HUES6 (cell line): ENCODE measurements at regions not wholly inside any gene's neighbourhood (a gene's known extent, or its start where the extent isn't known, plus 50 kb on each side); places are given as distances from the start of the nearest gene placed in this dataset.

Source experiments
- H3K27ac ChIP-seq: 2 replicates; pipeline ENCODE4 v1.7.0; 2013; ENCODE audit warnings: low read depth, mild to moderate bottlenecking, low read length, inconsistent platforms
- H3K27me3 ChIP-seq: 2 replicates; pipeline ENCODE4 v1.6.1; 2013; ENCODE audit warnings: low read length; ENCODE audit not compliant: control insufficient read depth, insufficient read depth
- H3K36me3 ChIP-seq: 2 replicates; pipeline ENCODE4 v1.6.1; 2013; ENCODE audit warnings: low read length; ENCODE audit not compliant: control insufficient read depth, insufficient read depth
- H3K4me1 ChIP-seq: 2 replicates; pipeline ENCODE4 v1.6.1; 2013; ENCODE audit warnings: low read length; ENCODE audit not compliant: control insufficient read depth, insufficient read depth
- H3K4me3 ChIP-seq: 2 replicates; pipeline ENCODE4 v1.5.1; 2013; ENCODE audit warnings: low read depth, low read length
- H3K9ac ChIP-seq: one replicate; pipeline ENCODE4 v1.6.1; 2013; ENCODE audit warnings: mild to moderate bottlenecking, low read length
- H3K9me3 ChIP-seq: 2 replicates; pipeline ENCODE4 v1.6.1; 2013; ENCODE audit warnings: low read depth, low read length; ENCODE audit not compliant: control insufficient read depth, insufficient read depth

DNA sequence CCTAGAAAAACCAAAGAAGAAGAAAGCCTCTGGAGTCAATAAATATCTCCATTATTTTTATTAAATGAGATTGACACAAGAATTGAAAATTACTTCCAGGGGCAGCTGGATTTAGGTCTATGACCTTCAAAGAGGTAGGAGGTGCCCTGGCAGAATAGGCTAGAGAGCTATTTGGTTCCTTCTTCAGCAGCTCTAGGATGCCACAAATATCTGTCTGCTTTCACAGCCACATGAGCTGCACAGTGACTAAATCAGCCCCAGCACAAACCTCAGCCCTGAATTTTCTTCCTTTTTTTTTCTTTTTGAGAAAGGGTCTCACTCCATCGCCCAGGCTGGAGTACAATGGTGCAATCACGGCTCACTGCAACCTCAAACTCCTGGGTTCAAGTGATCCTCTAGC is 223.5 kb downstream of the ABHD5 start:
- peaks cover 7% of the 10 kb centered on the region for H3K4me1 ChIP-seq
- H3K9me3 ChIP-seq, result no peaks in the 10 kb centered on the region; the same call in 1 of the 2 replicates
- H3K27ac ChIP-seq, result no peak overlapping the region
- H3K36me3 ChIP-seq, result no peaks in the 10 kb centered on the region
- no peak overlapping the region for H3K4me3 ChIP-seq
- no peak overlapping the region for H3K9ac ChIP-seq
- H3K27me3 ChIP-seq, result no peaks in the 10 kb centered on the region

DNA sequence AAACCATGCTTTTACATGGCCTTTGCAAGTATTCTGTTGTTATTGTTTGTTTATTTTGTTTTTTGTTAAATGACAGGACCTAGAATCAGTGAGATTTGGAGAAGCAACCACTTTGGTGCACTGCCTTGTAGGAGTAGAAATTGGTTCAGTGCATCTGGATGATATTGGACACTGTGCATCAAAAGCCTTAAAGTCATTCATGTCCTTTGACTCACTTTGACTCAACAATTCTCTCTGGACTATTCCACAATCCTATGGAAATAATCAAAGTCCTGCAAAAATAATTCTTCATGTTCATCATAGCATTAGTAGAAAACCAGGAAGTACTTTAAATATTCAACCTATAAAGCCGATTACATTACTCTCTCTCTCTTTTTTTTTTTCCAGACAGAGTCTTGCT is 224.8 kb downstream of the ABHD5 start:
- Histone ChIP-seq H3K36me3 (no peaks in the 10 kb centered on the region), H3K27ac (no peak overlapping the region), H3K4me3 (no peak overlapping the region), H3K4me1 (peaks cover 11% of the 10 kb centered on the region), H3K9me3 (no peaks in the 10 kb centered on the region; the same call in 1 of the 2 replicates), H3K9ac (no peak overlapping the region), H3K27me3 (no peaks in the 10 kb centered on the region)

DNA sequence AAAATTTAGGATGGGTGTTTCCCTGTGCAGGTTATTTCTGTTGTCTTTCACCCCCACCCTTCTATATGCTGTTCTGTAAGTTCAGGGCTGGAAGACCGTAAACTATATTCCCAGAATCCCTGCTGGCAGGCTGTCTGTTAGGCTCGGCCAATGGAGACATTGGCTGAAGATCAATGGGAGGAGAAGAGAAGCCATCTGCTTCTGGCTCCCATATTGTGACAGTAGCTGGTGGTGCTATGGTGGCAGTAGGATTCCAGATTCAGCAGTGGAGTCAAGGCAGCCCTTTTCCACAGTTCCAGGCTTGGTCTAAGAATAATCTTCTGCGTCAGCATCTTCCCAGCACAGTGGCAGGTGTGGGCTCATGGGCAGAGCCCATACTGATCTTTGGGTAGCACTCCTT is 226.6 kb downstream of the ABHD5 start:
- Histone ChIP-seq H3K9ac (no peak overlapping the region), H3K4me1 (peaks cover 20% of the 10 kb centered on the region), H3K9me3 (no peaks in the 10 kb centered on the region; the same call in 1 of the 2 replicates), H3K36me3 (no peaks in the 10 kb centered on the region), H3K4me3 (no peak overlapping the region), H3K27ac (no peak overlapping the region), H3K27me3 (no peaks in the 10 kb centered on the region)

DNA sequence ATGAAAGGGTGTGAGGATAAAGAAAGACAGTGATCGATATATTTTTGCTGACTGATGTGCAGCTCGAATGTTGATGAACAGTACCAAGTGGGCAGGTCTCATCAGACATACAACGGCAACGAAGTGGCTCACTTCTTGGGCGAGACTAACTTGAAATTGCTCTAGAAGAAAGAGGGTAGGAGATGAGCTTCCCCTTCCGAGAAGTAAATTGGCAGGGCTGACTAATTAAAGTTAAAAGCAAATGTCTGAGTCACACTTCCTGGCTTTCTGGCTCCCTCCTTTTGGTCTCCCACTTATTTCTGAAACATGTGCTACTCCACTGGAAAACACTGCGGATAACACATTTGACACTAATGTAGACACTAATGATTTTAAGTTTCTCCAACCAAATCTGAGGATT is 228.3 kb downstream of the ABHD5 start:
- Histone ChIP-seq H3K27ac (no peak overlapping the region), H3K9me3 (no peaks in the 10 kb centered on the region; the same call in 1 of the 2 replicates), H3K4me3 (no peak overlapping the region), H3K27me3 (peaks cover 5% of the 10 kb centered on the region; the same call in 1 of the 2 replicates), H3K36me3 (no peaks in the 10 kb centered on the region), H3K4me1 (peaks cover 30% of the 10 kb centered on the region), H3K9ac (no peak overlapping the region)

DNA sequence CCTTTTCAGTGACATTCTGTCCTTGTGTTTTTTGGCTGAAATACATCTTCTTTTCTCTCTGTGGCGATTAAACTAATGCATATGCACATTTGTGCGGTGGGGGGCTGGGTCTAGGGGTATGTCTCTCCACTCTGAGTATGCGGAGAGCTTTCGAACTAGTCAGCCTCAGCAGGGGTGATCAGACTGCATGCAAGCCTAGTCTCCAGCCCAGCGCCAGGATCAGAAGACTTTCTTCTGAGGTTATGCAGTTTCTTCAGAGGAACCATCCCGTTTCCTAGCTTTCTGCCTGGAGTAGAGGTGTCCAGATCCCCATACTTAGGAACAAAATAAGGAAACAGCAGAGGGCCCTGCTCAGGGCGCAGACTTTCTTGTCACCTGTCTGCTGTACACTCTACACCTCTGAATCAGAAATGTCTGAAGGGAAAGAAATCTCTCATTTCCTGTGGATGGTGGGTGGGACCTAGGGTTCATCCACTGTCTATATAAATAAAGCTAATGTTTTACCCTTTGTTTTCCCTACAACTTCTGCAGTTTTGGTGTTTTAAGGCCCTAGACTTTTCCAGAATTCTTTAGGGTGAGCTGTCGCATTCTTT is 230.4 kb downstream of the ABHD5 start:
- H3K27ac ChIP-seq, result no peak overlapping the region
- peaks cover 5% of the 10 kb centered on the region; the same call in 1 of the 2 replicates for H3K27me3 ChIP-seq
- H3K36me3 ChIP-seq, result no peaks in the 10 kb centered on the region
- H3K9ac ChIP-seq, result no peak overlapping the region
- peak overlapping the region; percentile 4; the same call in 1 of the 2 replicates for H3K4me3 ChIP-seq
- peaks cover 33% of the 10 kb centered on the region for H3K4me1 ChIP-seq
- H3K9me3 ChIP-seq, result no peaks in the 10 kb centered on the region; the same call in 1 of the 2 replicates

DNA sequence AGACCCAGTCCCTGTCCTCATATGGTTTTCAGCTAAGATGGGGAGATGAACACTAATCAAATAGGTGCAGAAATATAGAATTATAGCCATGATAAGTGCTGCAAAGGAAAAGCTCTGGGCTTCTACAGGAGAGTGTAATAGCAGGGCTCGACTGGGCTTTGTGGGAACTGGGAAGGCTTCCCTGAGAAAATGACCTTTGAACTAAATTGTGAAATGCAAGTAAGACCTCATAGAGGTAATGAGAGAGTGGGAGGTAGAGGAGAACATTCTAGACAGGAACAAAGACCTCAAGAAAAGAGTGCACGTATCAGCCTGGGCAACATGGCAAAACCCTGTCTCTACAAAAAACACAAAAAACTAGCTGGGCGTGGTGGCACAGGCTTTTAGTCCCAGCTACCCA is 231.6 kb downstream of the ABHD5 start:
- Histone ChIP-seq H3K4me3 (no peak overlapping the region), H3K9me3 (no peaks in the 10 kb centered on the region; the same call in 1 of the 2 replicates), H3K36me3 (no peaks in the 10 kb centered on the region), H3K9ac (no peak overlapping the region), H3K4me1 (peaks cover 33% of the 10 kb centered on the region), H3K27ac (no peak overlapping the region), H3K27me3 (peaks cover 5% of the 10 kb centered on the region; the same call in 1 of the 2 replicates)

DNA sequence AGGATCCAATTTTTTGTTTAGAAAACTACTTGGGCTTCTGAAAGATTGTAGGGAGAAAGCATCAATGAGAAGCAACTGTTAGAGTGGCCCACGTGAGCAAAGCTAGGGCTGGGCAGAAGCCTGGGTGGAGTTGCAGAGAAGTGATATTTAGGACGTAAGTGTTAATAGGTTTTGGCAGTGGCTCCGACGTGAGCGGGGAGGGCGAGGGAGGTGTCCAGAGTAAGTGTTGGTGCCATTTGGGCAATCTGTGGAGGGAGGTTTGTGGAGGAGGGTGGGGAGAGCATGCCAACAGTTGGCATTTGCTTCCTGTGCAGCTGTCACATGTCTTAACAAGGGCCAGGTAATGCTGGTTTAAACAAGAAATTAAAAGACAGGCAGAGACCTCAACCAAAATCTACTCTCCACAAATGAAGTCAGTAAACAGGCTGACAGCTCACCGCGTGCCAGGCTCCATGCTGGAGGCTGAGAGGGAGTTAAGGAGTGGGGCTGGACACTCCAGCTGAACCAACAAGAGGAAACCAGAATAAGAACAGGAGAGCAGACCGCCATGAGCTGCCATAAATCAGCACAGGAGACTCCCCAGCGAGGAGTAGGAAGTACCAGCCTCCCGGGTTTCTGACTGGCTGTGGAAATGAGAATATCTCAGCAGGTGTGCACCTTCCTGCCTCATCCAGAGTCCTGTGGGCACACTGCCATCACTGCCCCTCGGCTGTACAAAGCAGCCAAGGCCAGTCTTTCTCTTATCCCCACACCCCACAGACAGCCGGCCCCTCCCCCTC is 232.6 kb downstream of the ABHD5 start:
- Histone ChIP-seq H3K4me1 (peaks cover 33% of the 10 kb centered on the region), H3K9me3 (no peaks in the 10 kb centered on the region), H3K36me3 (no peaks in the 10 kb centered on the region), H3K27ac (no peak overlapping the region), H3K4me3 (no peak overlapping the region), H3K9ac (no peak overlapping the region), H3K27me3 (peaks cover 5% of the 10 kb centered on the region; the same call in 1 of the 2 replicates)

DNA sequence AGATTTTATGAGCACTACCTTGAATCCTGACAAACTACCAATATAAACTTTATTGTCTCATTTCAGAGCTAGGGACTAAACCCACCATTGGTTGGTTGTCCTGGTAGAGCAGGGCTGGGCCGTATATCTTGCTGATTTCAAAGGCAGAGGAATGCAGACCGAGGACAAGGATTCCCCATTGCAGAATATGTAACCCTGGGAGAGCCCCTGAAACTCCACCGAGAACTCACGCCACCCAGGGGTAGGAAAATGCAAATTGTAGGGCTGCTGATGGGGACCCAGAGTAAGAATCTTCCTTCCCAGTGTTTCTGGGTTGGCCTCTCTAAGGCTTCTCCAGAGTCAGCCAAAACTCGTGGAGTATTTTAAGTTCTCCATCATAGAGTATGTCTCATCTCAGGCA is 235.3 kb downstream of the ABHD5 start:
- H3K9ac ChIP-seq, result no peak overlapping the region
- H3K36me3 ChIP-seq, result no peaks in the 10 kb centered on the region

DNA sequence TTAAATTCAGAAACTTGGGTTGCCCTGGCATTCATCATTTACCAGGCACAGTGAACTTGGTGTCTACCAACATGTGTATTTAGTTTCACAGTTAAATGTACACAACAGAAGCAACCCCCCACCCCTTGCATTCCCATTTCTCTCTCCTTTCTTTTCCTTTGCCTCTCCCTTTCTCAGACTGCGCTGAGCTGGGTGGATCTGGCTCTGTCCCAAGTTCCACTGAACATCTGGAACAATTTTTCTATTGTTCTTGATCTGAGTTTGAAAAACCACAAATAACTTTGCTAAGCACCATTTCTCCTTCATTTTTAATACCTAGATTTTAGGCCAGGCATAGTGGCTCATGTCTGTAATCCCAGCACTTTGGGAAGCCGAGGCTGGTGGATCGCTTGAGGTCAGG is 242.2 kb downstream of the ABHD5 start:
- Histone ChIP-seq H3K9me3 (no peaks in the 10 kb centered on the region), H3K27ac (no peak overlapping the region), H3K4me3 (no peak overlapping the region), H3K9ac (no peak overlapping the region), H3K4me1 (no peaks in the 10 kb centered on the region), H3K36me3 (no peaks in the 10 kb centered on the region), H3K27me3 (no peaks in the 10 kb centered on the region)

More for the DNA sequence above, 235.3 kb downstream of the ABHD5 start:
- peaks cover 19% of the 10 kb centered on the region for H3K4me1 ChIP-seq
- no peak overlapping the region for H3K4me3 ChIP-seq
- H3K27me3 ChIP-seq, result peaks cover 5% of the 10 kb centered on the region; the same call in 1 of the 2 replicates
- no peaks in the 10 kb centered on the region for H3K9me3 ChIP-seq
- H3K27ac ChIP-seq, result no peak overlapping the region

DNA sequence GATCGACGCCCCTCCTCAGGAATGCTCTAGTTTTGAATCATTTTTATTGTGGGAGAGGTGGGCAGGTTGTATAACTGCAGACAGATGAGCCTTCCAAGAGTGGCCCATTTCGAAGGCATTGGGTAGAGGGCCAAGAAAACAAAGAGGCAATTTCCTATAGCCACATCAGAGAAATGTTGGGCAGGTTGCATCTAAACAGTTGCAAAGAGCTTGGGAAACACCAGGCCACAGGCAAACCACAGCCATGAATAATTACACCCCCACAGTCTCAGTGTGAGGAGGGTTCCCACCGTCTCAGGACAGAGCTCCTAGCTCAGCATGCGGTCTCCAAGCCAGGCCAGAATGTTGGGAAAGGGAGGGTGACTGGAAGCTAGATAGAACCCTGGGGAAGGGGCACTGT is 257.3 kb downstream of the ABHD5 start:
- Histone ChIP-seq H3K27ac (no peak overlapping the region), H3K9me3 (no peaks in the 10 kb centered on the region), H3K27me3 (no peaks in the 10 kb centered on the region), H3K36me3 (no peaks in the 10 kb centered on the region), H3K9ac (no peak overlapping the region), H3K4me1 (no peaks in the 10 kb centered on the region; the same call in 1 of the 2 replicates), H3K4me3 (no peak overlapping the region)

DNA sequence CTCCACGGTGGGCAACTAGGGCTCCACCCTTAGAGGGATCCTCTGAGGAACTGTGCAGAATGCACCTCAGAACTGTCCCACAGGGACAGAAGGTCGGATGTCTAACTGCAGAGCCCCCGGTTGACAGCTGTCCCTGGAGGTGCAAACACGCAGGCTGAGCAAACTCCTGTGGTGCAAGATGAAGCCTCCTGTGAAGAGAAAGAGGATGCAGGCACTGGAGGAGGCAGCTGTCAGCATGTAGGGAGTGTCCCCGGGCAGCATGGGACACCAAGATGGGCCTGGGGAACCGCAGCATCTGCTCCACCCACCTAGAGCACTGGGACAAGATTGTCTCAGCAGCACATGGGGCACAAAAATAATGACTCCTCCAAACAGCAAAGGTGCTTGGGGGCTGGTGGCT is 258.9 kb downstream of the ABHD5 start:
- Histone ChIP-seq H3K27me3 (no peaks in the 10 kb centered on the region), H3K27ac (no peak overlapping the region), H3K9me3 (no peaks in the 10 kb centered on the region), H3K4me3 (no peak overlapping the region), H3K36me3 (no peaks in the 10 kb centered on the region), H3K9ac (no peak overlapping the region), H3K4me1 (no peaks in the 10 kb centered on the region; the same call in 1 of the 2 replicates)
